Kidney (tissue), 13 donors: ENCODE measurements at regions not wholly inside any gene's neighbourhood (a gene's known extent, or its start where the extent isn't known, plus 50 kb on each side); places are given as distances from the start of the nearest gene placed in this dataset.

Experiments
- DNase-seq, 5 donors: peaks; one replicate each; pipeline ENCODE4 v3.0.0-alpha.2; 2013 to 2020
- FAIRE-seq: peaks from 2 replicates; lab custom pipeline; 2012; peaks lifted over from hg19 to GRCh38; lab: Jason Lieb, UNC
- H3K27ac ChIP-seq, 2 donors: one replicate each; pipeline ENCODE4 v1.7.0; 2013; ENCODE audit warnings: low read depth in 2 of 2, low read length in 2 of 2, inconsistent platforms in 1 of 2
- H3K27me3 ChIP-seq: one replicate; pipeline ENCODE4 v1.7.1; 2013; ENCODE audit warnings: low read length, inconsistent platforms; ENCODE audit not compliant: control insufficient read depth, insufficient read depth
- H3K36me3 ChIP-seq, 3 donors: one replicate each; pipeline versions ENCODE4 v1.7.0 to v1.7.1; 2013; ENCODE audit warnings: low read length in 3 of 3, control low read depth in 1 of 3, inconsistent platforms in 1 of 3; ENCODE audit not compliant: insufficient read depth in 3 of 3, control insufficient read depth in 2 of 3
- H3K4me1 ChIP-seq, 3 donors: one replicate each; pipeline versions ENCODE4 v1.7.0 to v1.7.1; 2013; ENCODE audit warnings: low read length in 3 of 3, inconsistent platforms in 1 of 3, low read depth in 1 of 3; ENCODE audit not compliant: control insufficient read depth in 2 of 3, insufficient read depth in 2 of 3
- H3K4me3 ChIP-seq, 3 donors: one replicate each; pipeline versions ENCODE4 v1.7.0 to v1.8.1; 2013; ENCODE audit warnings: low read length in 3 of 3, control low read depth in 1 of 3, inconsistent platforms in 1 of 3
- H3K9ac ChIP-seq, 3 donors: one replicate each; pipeline versions ENCODE4 v1.7.0 to v1.7.1; 2013; ENCODE audit warnings: low read length in 3 of 3, control low read depth in 1 of 3, inconsistent platforms in 1 of 3
- H3K9me3 ChIP-seq, 3 donors: one replicate each; pipeline versions ENCODE4 v1.7.0 to v1.7.1; 2013; ENCODE audit warnings: low read length in 3 of 3, control low read depth in 1 of 3, inconsistent platforms in 1 of 3; ENCODE audit not compliant: control insufficient read depth in 2 of 3, insufficient read depth in 1 of 3
- intact Hi-C: fragments of 100-400 bp; cut with DNase I; formaldehyde crosslinking; loops from one replicate; pipeline ENCODE4 v1.11.1; 2022
- TF ChIP-seq, protein P1 (sequence below): IDR thresholded peaks from 3 replicates; pipeline ENCODE4 v1.5.1; 2012; ENCODE audit warnings: mild to moderate bottlenecking, moderate library complexity, borderline replicate concordance; ENCODE audit not compliant: insufficient read depth; ENCODE audit errors: extremely low read depth
- donor health status: control.
- donor health status: control.
- donor health status: control.
- donor health status: control.
- donor health status: control.
- donor health status: DM: yes; HTN: yes; CAD: no.
- donor health status: Normal renal cell carcinoma (clear cell type).

DNA sequence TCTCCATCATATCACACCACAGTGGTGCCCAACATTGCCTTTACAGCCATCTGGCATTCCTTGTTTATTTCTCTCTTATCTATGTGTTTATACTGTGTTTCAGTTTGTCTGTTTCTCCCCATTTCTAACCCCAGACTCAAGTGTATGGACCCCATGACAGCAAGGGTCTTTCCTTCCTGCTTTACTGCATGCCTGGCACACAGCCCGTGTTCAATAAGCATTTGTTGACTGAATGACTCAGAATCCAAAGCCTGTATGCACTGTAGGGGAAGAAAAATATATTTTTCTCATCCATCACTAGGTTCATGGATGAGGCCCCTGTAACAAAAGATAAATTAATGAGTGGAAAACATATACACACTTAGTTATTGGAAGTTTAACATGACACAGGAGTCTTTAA, 190.8 kb upstream of the SEMA6A start:
- no peaks in the 10 kb centered on the region for H3K4me1 ChIP-seq
- H3K4me3 ChIP-seq: no peak overlapping the region
- H3K27ac ChIP-seq: no peak overlapping the region
- no peak for FAIRE-seq
- no peaks in the 10 kb centered on the region for H3K36me3 ChIP-seq
- TF ChIP-seq, protein P1, sequence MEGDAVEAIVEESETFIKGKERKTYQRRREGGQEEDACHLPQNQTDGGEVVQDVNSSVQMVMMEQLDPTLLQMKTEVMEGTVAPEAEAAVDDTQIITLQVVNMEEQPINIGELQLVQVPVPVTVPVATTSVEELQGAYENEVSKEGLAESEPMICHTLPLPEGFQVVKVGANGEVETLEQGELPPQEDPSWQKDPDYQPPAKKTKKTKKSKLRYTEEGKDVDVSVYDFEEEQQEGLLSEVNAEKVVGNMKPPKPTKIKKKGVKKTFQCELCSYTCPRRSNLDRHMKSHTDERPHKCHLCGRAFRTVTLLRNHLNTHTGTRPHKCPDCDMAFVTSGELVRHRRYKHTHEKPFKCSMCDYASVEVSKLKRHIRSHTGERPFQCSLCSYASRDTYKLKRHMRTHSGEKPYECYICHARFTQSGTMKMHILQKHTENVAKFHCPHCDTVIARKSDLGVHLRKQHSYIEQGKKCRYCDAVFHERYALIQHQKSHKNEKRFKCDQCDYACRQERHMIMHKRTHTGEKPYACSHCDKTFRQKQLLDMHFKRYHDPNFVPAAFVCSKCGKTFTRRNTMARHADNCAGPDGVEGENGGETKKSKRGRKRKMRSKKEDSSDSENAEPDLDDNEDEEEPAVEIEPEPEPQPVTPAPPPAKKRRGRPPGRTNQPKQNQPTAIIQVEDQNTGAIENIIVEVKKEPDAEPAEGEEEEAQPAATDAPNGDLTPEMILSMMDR: no peak
- DNase-seq: no peak
- intact Hi-C loops: no loop called here
- H3K9ac ChIP-seq: no peak overlapping the region
- no peaks in the 10 kb centered on the region for H3K9me3 ChIP-seq
- H3K27me3 ChIP-seq: no peaks in the 10 kb centered on the region

DNA sequence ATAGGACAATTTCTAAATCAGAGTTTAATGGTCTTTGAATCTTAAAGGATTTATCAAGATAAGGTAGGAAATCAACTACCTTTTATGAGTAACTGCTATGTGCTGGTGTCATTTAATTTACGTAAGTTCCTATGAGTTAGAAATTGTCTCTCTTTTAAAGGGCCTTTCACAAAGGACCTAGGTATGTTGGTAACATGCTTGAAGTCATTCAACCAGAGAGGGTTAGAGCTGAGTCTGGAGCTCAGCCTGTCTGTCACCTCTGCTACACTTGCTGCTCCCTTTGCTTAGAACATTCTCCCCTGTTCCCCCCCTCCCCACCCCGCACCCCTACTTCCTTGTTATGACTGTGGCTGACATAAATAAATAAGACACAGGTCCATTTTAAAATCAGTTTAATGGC, 190.3 kb upstream of the SEMA6A start:
- intact Hi-C loops: no loop called here
- no peaks in the 10 kb centered on the region for H3K27me3 ChIP-seq
- H3K36me3 ChIP-seq: no peaks in the 10 kb centered on the region
- FAIRE-seq: no peak
- H3K9ac ChIP-seq: no peak overlapping the region
- no peak overlapping the region for H3K27ac ChIP-seq
- H3K4me3 ChIP-seq: no peak overlapping the region
- no peak for DNase-seq
- TF ChIP-seq, protein P1: no peak
- no peaks in the 10 kb centered on the region for H3K9me3 ChIP-seq
- H3K4me1 ChIP-seq: no peaks in the 10 kb centered on the region

DNA sequence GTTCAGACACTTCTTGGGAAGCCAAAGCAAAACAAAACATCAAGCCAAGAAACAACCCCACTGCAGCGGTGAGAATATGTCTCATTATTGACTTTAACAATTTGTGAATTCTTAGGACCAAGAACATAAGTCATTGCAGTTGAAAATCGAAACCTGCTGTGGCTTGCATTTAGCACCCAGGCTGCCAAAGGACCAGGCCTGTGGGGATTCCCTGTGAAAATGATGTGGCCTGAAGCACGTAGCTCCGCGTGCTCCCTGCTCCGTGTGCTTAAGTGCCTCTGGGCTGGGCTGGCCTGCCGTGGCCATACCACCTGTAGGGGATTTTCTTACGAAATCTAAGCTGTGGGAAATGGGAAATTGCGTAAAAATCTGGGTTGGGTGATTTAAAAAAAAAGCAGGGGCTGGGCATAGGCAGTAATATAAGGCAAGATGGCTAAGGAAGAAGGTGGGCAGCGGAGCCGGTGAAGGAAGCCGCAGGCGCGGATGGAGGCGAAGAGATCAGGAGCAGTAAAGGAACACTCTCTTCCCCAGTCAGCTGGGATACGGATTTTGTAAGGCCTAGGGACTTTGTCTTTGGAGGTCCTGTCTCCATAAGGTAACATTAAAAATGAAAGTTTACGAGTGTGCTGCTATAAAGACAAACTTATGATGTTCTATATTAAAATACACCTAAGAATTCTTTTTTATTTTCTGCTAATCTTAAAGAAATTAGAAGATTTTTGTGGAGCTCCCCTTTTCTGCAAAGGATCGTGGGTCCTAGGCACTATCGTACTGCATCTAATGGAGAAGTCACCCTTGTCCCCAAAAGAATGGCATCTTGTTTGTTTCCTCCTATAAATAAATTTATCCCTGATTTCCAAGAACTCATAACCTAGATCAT, 189.6 kb upstream of the SEMA6A start:
- H3K4me1 ChIP-seq: no peaks in the 10 kb centered on the region
- DNase-seq (no peak), FAIRE-seq (no peak)
- H3K27me3 ChIP-seq: no peaks in the 10 kb centered on the region
- no peak overlapping the region for H3K9ac ChIP-seq
- no peaks in the 10 kb centered on the region for H3K36me3 ChIP-seq
- no peaks in the 10 kb centered on the region for H3K9me3 ChIP-seq
- TF ChIP-seq, protein P1: no peak
- no peak overlapping the region for H3K27ac ChIP-seq
- intact Hi-C loops: no loop called here
- H3K4me3 ChIP-seq: no peak overlapping the region
